H9 (cell line): ENCODE measurements at regions not wholly inside any gene's neighbourhood (a gene's known extent, or its start where the extent isn't known, plus 50 kb on each side); places are given as distances from the start of the nearest gene placed in this dataset.

Experiments
- DNase-seq: peaks from one replicate; pipeline ENCODE4 v3.0.0-alpha.2; 2017
- H2AFZ ChIP-seq: one replicate; pipeline ENCODE4 v1.6.1; 2013; ENCODE audit warnings: mild to moderate bottlenecking, low read length, control low read depth, moderate library complexity
- H2AK5ac ChIP-seq: 2 replicates; pipeline ENCODE4 v1.6.1; 2013; ENCODE audit warnings: low read length, control low read depth, mixed read lengths; ENCODE audit not compliant: insufficient read length
- H2BK120ac ChIP-seq: one replicate; pipeline ENCODE4 v1.6.1; 2013; ENCODE audit warnings: low read depth, mild to moderate bottlenecking, low read length, control low read depth, inconsistent platforms; ENCODE audit not compliant: poor library complexity, severe bottlenecking
- H2BK12ac ChIP-seq: 2 replicates; pipeline ENCODE4 v1.6.1; 2013; ENCODE audit warnings: low read length, control low read depth, mixed read lengths, low read depth; ENCODE audit not compliant: insufficient read length
- H2BK15ac ChIP-seq: 2 replicates; pipeline ENCODE4 v1.6.1; 2013; ENCODE audit warnings: low read depth, low read length, control low read depth
- H2BK20ac ChIP-seq: one replicate; pipeline ENCODE4 v1.6.1; 2013; ENCODE audit warnings: low read depth, mild to moderate bottlenecking, low read length, control low read depth, inconsistent platforms; ENCODE audit not compliant: poor library complexity, severe bottlenecking
- H2BK5ac ChIP-seq: 2 replicates; pipeline ENCODE4 v1.6.1; 2013; ENCODE audit warnings: low read length, control low read depth, mixed read lengths; ENCODE audit not compliant: insufficient read length
- H3K14ac ChIP-seq: 2 replicates; pipeline ENCODE4 v1.6.1; 2013; ENCODE audit warnings: low read length, control low read depth; ENCODE audit not compliant: insufficient read depth
- H3K18ac ChIP-seq: 2 replicates; pipeline ENCODE4 v1.6.1; 2013; ENCODE audit warnings: low read depth, mild to moderate bottlenecking, mixed read lengths, low read length, control low read depth; ENCODE audit not compliant: insufficient read length
- H3K23ac ChIP-seq: 2 replicates; pipeline ENCODE4 v1.6.1; 2013; ENCODE audit warnings: low read length, control low read depth, mixed read lengths, low read depth; ENCODE audit not compliant: insufficient read length
- H3K23me2 ChIP-seq: 2 replicates; pipeline ENCODE4 v1.6.1; 2013; ENCODE audit warnings: low read depth, mild to moderate bottlenecking, mixed read lengths, low read length, control low read depth; ENCODE audit not compliant: insufficient read length, poor library complexity, severe bottlenecking
- H3K27ac ChIP-seq: 2 replicates; pipeline ENCODE4 v1.5.1; 2013; ENCODE audit warnings: low read length, control low read depth, mixed read lengths, low read depth; ENCODE audit not compliant: insufficient read length
- H3K27me3 ChIP-seq: 2 replicates; pipeline ENCODE4 v1.6.1; 2013; ENCODE audit warnings: low read length, control low read depth, inconsistent platforms; ENCODE audit not compliant: insufficient read depth
- H3K4ac ChIP-seq: 2 replicates; pipeline ENCODE4 v1.6.1; 2013; ENCODE audit warnings: low read depth, mild to moderate bottlenecking, control low read depth, inconsistent platforms, low read length, moderate library complexity
- H3K4me1 ChIP-seq: 2 replicates; pipeline ENCODE4 v1.6.1; 2013; ENCODE audit warnings: low read length, control low read depth, inconsistent platforms; ENCODE audit not compliant: insufficient read depth
- H3K4me2 ChIP-seq: 2 replicates; pipeline ENCODE4 v1.6.1; 2013; ENCODE audit warnings: low read length, control low read depth, mixed read lengths; ENCODE audit not compliant: insufficient read length, insufficient read depth
- H3K56ac ChIP-seq: 2 replicates; pipeline ENCODE4 v1.6.1; 2013; ENCODE audit warnings: low read depth, mild to moderate bottlenecking, mixed read lengths, low read length, control low read depth; ENCODE audit not compliant: insufficient read length
- H3K79me1 ChIP-seq: 2 replicates; pipeline ENCODE4 v1.6.1; 2013; ENCODE audit warnings: low read depth, mild to moderate bottlenecking, moderate library complexity, low read length, control low read depth, inconsistent platforms; ENCODE audit not compliant: insufficient read depth, poor library complexity, severe bottlenecking
- H3K79me2 ChIP-seq: 2 replicates; pipeline ENCODE4 v1.6.1; 2013; ENCODE audit warnings: low read length, control low read depth, inconsistent platforms; ENCODE audit not compliant: insufficient read depth
- H3K9ac ChIP-seq: 2 replicates; pipeline ENCODE4 v1.6.1; 2013; ENCODE audit warnings: low read length, control low read depth, mixed read lengths; ENCODE audit not compliant: insufficient read length; ENCODE audit errors: extremely low read depth
- H3K9me3 ChIP-seq: one replicate; pipeline ENCODE4 v1.6.1; 2013; ENCODE audit warnings: low read depth, low read length, inconsistent platforms; ENCODE audit not compliant: control insufficient read depth
- H3T11ph ChIP-seq: one replicate; pipeline ENCODE4 v1.6.1; 2013; ENCODE audit warnings: mild to moderate bottlenecking, low read length, control low read depth, inconsistent platforms
- H4K20me1 ChIP-seq: one replicate; pipeline ENCODE4 v1.6.1; 2013; ENCODE audit not compliant: control insufficient read depth, insufficient read length, insufficient read depth
- H4K5ac ChIP-seq: 2 replicates; pipeline ENCODE4 v1.6.1; 2013; ENCODE audit warnings: low read depth, mild to moderate bottlenecking, mixed read lengths, low read length, control low read depth; ENCODE audit not compliant: insufficient read length
- H4K8ac ChIP-seq: replicated peaks from 2 replicates; pipeline ENCODE4 v1.6.1; 2013; ENCODE audit warnings: low read length, control low read depth, mixed read lengths, low read depth; ENCODE audit not compliant: insufficient read length
- H4K91ac ChIP-seq: 2 replicates; pipeline ENCODE4 v1.6.1; 2013; ENCODE audit warnings: low read depth, mild to moderate bottlenecking, moderate library complexity, mixed read lengths, low read length, control low read depth; ENCODE audit not compliant: insufficient read length
- H3K27ac Mint-ChIP-seq, 3 experiments: 2 replicates in 2 of 3; 3 replicates in 1 of 3; pipeline ENCODE4 v1.8.0; 2020 to 2021; ENCODE audit warnings: mixed read lengths in 3 of 3, mild to moderate bottlenecking in 1 of 3, moderate library complexity in 1 of 3
- H3K27me3 Mint-ChIP-seq: 2 replicates; pipeline ENCODE4 v1.8.0; 2021; ENCODE audit warnings: low read depth, mild to moderate bottlenecking, moderate library complexity, mixed read lengths
- H3K36me3 Mint-ChIP-seq, 3 experiments: 2 replicates in 2 of 3; 3 replicates in 1 of 3; pipeline ENCODE4 v1.8.0; 2020 to 2021; ENCODE audit warnings: low read depth in 3 of 3, mixed read lengths in 3 of 3; ENCODE audit not compliant: insufficient read depth in 1 of 3
- H3K4me1 Mint-ChIP-seq, 2 experiments: 2 replicates each; pipeline ENCODE4 v1.8.0; 2020; ENCODE audit warnings: mixed read lengths in 2 of 2
- H3K4me3 Mint-ChIP-seq, 2 experiments: 2 replicates in 1 of 2; 3 replicates in 1 of 2; pipeline ENCODE4 v1.8.0; 2020 to 2021; ENCODE audit warnings: mild to moderate bottlenecking in 2 of 2, mixed read lengths in 2 of 2, moderate library complexity in 1 of 2
- H3K9me3 Mint-ChIP-seq, 2 experiments: 2 replicates in 1 of 2; 3 replicates in 1 of 2; pipeline ENCODE4 v1.8.0; 2020; ENCODE audit warnings: mild to moderate bottlenecking in 2 of 2, mixed read lengths in 2 of 2, moderate library complexity in 1 of 2
- CTCF ChIP-seq: fragments of 200-600 bp; sonication (generic); conservative IDR thresholded peaks from 3 replicates; pipeline ENCODE4 v1.8.0; 2021; ENCODE audit warnings: antibody characterized with exemption, mild to moderate bottlenecking
- WGBS: extraction: QIAGEN DNeasy Blood & Tissue Kit; methylation state at CpG from one replicate; pipeline ENCODE4 v1.1.7; 2013; ENCODE audit warnings: missing lambda C conversion rate, low lambda C conversion rate, mixed read lengths; ENCODE audit not compliant: insufficient read length; ENCODE audit errors: extremely low coverage; 5-methylcytosine and 5-hydroxymethylcytosine counted together

DNA sequence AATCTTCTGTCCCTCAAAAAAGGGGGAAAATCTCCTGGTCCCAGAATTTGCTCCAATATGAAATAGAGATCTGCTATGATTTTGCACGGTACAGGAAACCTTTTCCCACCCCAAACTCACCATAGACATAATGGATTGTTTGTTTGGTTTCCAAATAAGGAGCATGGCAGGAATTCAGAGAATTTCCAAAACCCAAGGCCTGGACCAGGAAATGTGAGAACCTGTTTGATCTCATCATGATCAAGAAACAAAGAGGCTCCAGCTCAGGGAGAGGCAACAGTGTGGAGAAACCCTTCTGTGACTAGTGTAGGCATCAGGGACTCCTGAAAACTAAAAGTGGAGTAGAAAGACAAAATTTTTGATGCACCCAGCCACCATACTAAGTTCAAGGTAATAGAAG is 1548.1 kb upstream of the LRRTM3 start:
- no peak for TF ChIP-seq CTCF
- no peaks in the 10 kb centered on the region for H3K36me3 Mint-ChIP-seq
- H3K4me1 ChIP-seq: no peaks in the 10 kb centered on the region; the same call in 1 of the 2 replicates
- no peak overlapping the region for H4K8ac ChIP-seq
- H2BK20ac ChIP-seq: no peak overlapping the region
- H3K23me2 ChIP-seq: no peaks in the 10 kb centered on the region
- H4K20me1 ChIP-seq: no peaks in the 10 kb centered on the region
- peak overlapping the region in 2 of 3 experiments; percentile 60 to 62; a peak in 2 of 7 replicates for H3K27ac Mint-ChIP-seq
- DNase-seq: no peak
- H2BK5ac ChIP-seq: no peak overlapping the region
- no peak overlapping the region for H3K4me2 ChIP-seq
- H3K27ac ChIP-seq: no peak overlapping the region
- H3T11ph ChIP-seq: no peak overlapping the region
- no peak overlapping the region for H3K4me3 Mint-ChIP-seq
- H2BK120ac ChIP-seq: no peak overlapping the region
- peaks cover 6 to 9% of the 10 kb centered on the region in 2 experiments for H3K4me1 Mint-ChIP-seq
- H3K27me3 ChIP-seq: no peaks in the 10 kb centered on the region
- H3K56ac ChIP-seq: no peak overlapping the region
- no peaks in the 10 kb centered on the region for H3K79me1 ChIP-seq
- H3K9me3 ChIP-seq: no peaks in the 10 kb centered on the region
- no peak overlapping the region for H3K14ac ChIP-seq
- no peak overlapping the region for H3K4ac ChIP-seq
- H4K5ac ChIP-seq: no peak overlapping the region
- no peak overlapping the region for H2BK15ac ChIP-seq
- no CpG with 5 or more reads among the region's 1 CpG for WGBS
- no peak overlapping the region for H3K18ac ChIP-seq
- no peaks in the 10 kb centered on the region for H3K79me2 ChIP-seq
- no peak overlapping the region for H4K91ac ChIP-seq
- no peak overlapping the region for H3K23ac ChIP-seq
- no peaks in the 10 kb centered on the region for H3K27me3 Mint-ChIP-seq
- H2AK5ac ChIP-seq: no peak overlapping the region
- H3K9ac ChIP-seq: no peak overlapping the region
- H2AFZ ChIP-seq: peak overlapping the region; percentile 10
- 0 out of 5 replicates have a peak, but pooled peaks cover 0 to 2% of the 10 kb centered on the region in 2 experiments for H3K9me3 Mint-ChIP-seq
- H2BK12ac ChIP-seq: no peak overlapping the region
